CD14-positive monocyte (primary cell): ENCODE measurements at regions not wholly inside any gene's neighbourhood (a gene's known extent, or its start where the extent isn't known, plus 50 kb on each side); places are given as distances from the start of the nearest gene placed in this dataset.
A peak's percentile ranks its signal among the peaks of the same experiment; 100 is the strongest.

Experiments used
- DNase-seq, 3 donors: peaks; one replicate each; pipeline ENCODE4 v3.0.0-alpha.2; 2011 to 2022
- H2AFZ ChIP-seq: 2 replicates; pipeline ENCODE4 v1.6.0; 2012; ENCODE audit warnings: mild to moderate bottlenecking, low read depth, low read length, inconsistent platforms; ENCODE audit not compliant: insufficient read depth, poor library complexity, severe bottlenecking
- H3K27ac ChIP-seq, 2 donors: 1 replicate in 1 of 2; 2 replicates in 1 of 2; pipeline ENCODE4 v1.5.1; 2012 to 2013; ENCODE audit warnings: low read length in 2 of 2, control low read depth in 1 of 2, inconsistent platforms in 1 of 2, low read depth in 1 of 2, mild to moderate bottlenecking in 1 of 2
- H3K27me3 ChIP-seq, 2 donors: one replicate each; pipeline versions ENCODE4 v1.6.0 to v1.6.1; 2011 to 2013; ENCODE audit warnings: low read length in 2 of 2; ENCODE audit not compliant: control insufficient read depth in 2 of 2, insufficient read depth in 2 of 2
- H3K36me3 ChIP-seq, 2 donors: replicated peaks in 1 of 2; 1 replicate in 1 of 2; 2 replicates in 1 of 2; pipeline versions ENCODE4 v1.5.1 to v1.6.1; 2012 to 2013; ENCODE audit warnings: low read length in 2 of 2, control low read depth in 1 of 2, inconsistent platforms in 1 of 2, mild to moderate bottlenecking in 1 of 2; ENCODE audit not compliant: insufficient read depth in 2 of 2, control insufficient read depth in 1 of 2
- H3K4me1 ChIP-seq, 2 donors: 1 replicate in 1 of 2; 2 replicates in 1 of 2; pipeline versions ENCODE4 v1.5.1 to v1.6.1; 2012 to 2013; ENCODE audit warnings: low read length in 2 of 2, control low read depth in 1 of 2, inconsistent platforms in 1 of 2, mild to moderate bottlenecking in 1 of 2, moderate library complexity in 1 of 2; ENCODE audit not compliant: insufficient read depth in 2 of 2, control insufficient read depth in 1 of 2
- H3K4me2 ChIP-seq: replicated peaks from 2 replicates; pipeline ENCODE3; 2012; ENCODE audit warnings: low read length, moderate library complexity, mild to moderate bottlenecking; ENCODE audit not compliant: poor library complexity, severe bottlenecking; ENCODE audit errors: extremely low read depth
- H3K4me3 ChIP-seq, 3 experiments: fragments of 200-600 bp in 1 of 3; sonication (generic) in 1 of 3; replicated peaks in 1 of 3; 1 replicate in 2 of 3; 2 replicates in 1 of 3; pipeline ENCODE4 v1.5.1; 2011 to 2013; ENCODE audit warnings: low read length in 3 of 3, mild to moderate bottlenecking in 3 of 3, control low read depth in 2 of 3, low read depth in 2 of 3, inconsistent platforms in 1 of 3, moderate library complexity in 1 of 3
- H3K79me2 ChIP-seq: 2 replicates; pipeline ENCODE4 v1.6.0; 2012; ENCODE audit warnings: mild to moderate bottlenecking, control low read depth, inconsistent platforms, low read length, moderate library complexity; ENCODE audit not compliant: insufficient read depth
- H3K9ac ChIP-seq: 2 replicates; pipeline ENCODE4 v1.6.0; 2017; ENCODE audit warnings: low read length, mild to moderate bottlenecking; ENCODE audit not compliant: insufficient read depth, poor library complexity, severe bottlenecking
- H3K9me3 ChIP-seq, 2 donors: replicated peaks in 1 of 2; 1 replicate in 1 of 2; 2 replicates in 1 of 2; pipeline versions ENCODE4 v1.5.1 to v1.6.1; 2012 to 2013; ENCODE audit warnings: low read length in 2 of 2, control low read depth in 1 of 2; ENCODE audit not compliant: control insufficient read depth in 1 of 2, insufficient read depth in 1 of 2
- H4K20me1 ChIP-seq: 2 replicates; pipeline ENCODE4 v1.6.0; 2012; ENCODE audit warnings: mild to moderate bottlenecking, low read length, control low read depth, moderate library complexity; ENCODE audit not compliant: insufficient read depth
- H3K27ac Mint-ChIP-seq, 7 donors: one replicate each; pipeline ENCODE4 v1.8.0; 2020; ENCODE audit warnings: mild to moderate bottlenecking in 7 of 7, mixed read lengths in 7 of 7, moderate library complexity in 6 of 7, inconsistent platforms in 2 of 7
- H3K27me3 Mint-ChIP-seq, 3 donors: one replicate each; pipeline ENCODE4 v1.8.0; 2021 to 2022; ENCODE audit warnings: low read depth in 3 of 3, mild to moderate bottlenecking in 3 of 3, mixed read lengths in 3 of 3, moderate library complexity in 3 of 3, inconsistent platforms in 1 of 3
- H3K36me3 Mint-ChIP-seq, 2 donors: one replicate each; pipeline ENCODE4 v1.8.0; 2020; ENCODE audit warnings: mixed read lengths in 2 of 2, inconsistent platforms in 1 of 2, mild to moderate bottlenecking in 1 of 2
- H3K4me1 Mint-ChIP-seq: one replicate; pipeline ENCODE4 v1.8.0; 2020; ENCODE audit warnings: mild to moderate bottlenecking, mixed read lengths
- H3K4me3 Mint-ChIP-seq, 2 donors: one replicate each; pipeline ENCODE4 v1.8.0; 2020; ENCODE audit warnings: mild to moderate bottlenecking in 2 of 2, mixed read lengths in 2 of 2, moderate library complexity in 1 of 2
- H3K9me3 Mint-ChIP-seq, 7 donors: one replicate each; pipeline ENCODE4 v1.8.0; 2020 to 2022; ENCODE audit warnings: mixed read lengths in 7 of 7, mild to moderate bottlenecking in 6 of 7, moderate library complexity in 6 of 7, inconsistent platforms in 2 of 7
- WGBS: methylation state at CpG from one replicate; pipeline ENCODE4 v1.1.5; 2013; ENCODE audit warnings: missing lambda C conversion rate; ENCODE audit not compliant: insufficient coverage; 5-methylcytosine and 5-hydroxymethylcytosine counted together
- intact Hi-C, 2 donors: fragments of 100-400 bp; cut with micrococcal nuclease; formaldehyde crosslinking; loops; one replicate each; pipeline versions ENCODE4 v1.15.0 to v1.15.1; 2023
- TF ChIP-seq, protein P1 (sequence below): fragments of 200-600 bp; IDR thresholded peaks from one replicate; pipeline ENCODE4 v1.8.0; 2022; ENCODE audit warnings: antibody characterized with exemption, mild to moderate bottlenecking

DNA sequence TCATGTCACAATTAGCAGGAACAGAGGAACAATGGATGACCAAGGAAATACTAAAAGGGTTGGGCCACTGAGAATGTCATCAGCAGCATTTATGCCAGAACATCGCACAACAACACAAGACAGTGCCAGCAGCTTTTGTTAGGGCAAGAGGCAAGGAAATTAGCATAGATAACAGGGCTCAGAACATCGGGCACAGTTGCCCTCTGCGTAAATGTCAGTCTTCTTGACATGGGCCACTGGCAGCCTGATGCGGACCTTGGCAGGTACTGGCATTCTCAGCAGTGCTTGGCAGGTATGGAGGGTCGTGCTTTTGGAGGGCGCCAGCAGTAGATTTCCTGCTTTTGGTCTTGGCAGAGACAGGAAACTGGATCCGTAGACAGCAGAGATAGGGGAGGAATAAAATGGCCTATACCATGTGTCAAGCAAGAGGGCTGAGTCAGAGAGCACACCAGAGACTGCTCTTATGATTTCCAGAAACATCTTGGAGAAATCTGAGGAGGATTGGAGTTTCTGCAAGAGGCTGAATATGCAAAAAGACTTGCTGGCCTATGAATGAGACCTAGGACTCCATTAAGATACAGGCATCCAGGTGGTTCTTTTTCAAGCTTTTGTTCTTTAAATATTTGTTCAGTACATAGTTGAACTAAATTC lies 371.5 kb upstream of the MTPN start:
- Mint-ChIP-seq H3K27ac (peak overlapping the region in 2 of 7 donors; percentile 3 to 43), H3K36me3 (no peaks in the 10 kb centered on the region), H3K27me3 (no peaks in the 10 kb centered on the region), H3K4me1 (no peaks in the 10 kb centered on the region), H3K4me3 (no peak overlapping the region), H3K9me3 (peaks cover 0 to 2% (median 0%) of the 10 kb centered on the region in 7 donors)
- Histone ChIP-seq H3K4me1 (no peaks in the 10 kb centered on the region), H3K27ac (no peak overlapping the region), H3K9ac (no peak overlapping the region), H2AFZ (no peak overlapping the region), H4K20me1 (no peaks in the 10 kb centered on the region), H3K36me3 (no peaks in the 10 kb centered on the region), H3K79me2 (no peaks in the 10 kb centered on the region), H3K27me3 (no peaks in the 10 kb centered on the region), H3K9me3 (peaks cover 0 to 4% of the 10 kb centered on the region in 2 donors), H3K4me2 (no peak overlapping the region), H3K4me3 (no peak overlapping the region)
- WGBS: 83% methylated on average over 7 of the region's 7 CpGs
- intact Hi-C loops: no loop called here
- no peak for DNase-seq
- TF ChIP-seq, protein P1, sequence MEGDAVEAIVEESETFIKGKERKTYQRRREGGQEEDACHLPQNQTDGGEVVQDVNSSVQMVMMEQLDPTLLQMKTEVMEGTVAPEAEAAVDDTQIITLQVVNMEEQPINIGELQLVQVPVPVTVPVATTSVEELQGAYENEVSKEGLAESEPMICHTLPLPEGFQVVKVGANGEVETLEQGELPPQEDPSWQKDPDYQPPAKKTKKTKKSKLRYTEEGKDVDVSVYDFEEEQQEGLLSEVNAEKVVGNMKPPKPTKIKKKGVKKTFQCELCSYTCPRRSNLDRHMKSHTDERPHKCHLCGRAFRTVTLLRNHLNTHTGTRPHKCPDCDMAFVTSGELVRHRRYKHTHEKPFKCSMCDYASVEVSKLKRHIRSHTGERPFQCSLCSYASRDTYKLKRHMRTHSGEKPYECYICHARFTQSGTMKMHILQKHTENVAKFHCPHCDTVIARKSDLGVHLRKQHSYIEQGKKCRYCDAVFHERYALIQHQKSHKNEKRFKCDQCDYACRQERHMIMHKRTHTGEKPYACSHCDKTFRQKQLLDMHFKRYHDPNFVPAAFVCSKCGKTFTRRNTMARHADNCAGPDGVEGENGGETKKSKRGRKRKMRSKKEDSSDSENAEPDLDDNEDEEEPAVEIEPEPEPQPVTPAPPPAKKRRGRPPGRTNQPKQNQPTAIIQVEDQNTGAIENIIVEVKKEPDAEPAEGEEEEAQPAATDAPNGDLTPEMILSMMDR: no peak

DNA sequence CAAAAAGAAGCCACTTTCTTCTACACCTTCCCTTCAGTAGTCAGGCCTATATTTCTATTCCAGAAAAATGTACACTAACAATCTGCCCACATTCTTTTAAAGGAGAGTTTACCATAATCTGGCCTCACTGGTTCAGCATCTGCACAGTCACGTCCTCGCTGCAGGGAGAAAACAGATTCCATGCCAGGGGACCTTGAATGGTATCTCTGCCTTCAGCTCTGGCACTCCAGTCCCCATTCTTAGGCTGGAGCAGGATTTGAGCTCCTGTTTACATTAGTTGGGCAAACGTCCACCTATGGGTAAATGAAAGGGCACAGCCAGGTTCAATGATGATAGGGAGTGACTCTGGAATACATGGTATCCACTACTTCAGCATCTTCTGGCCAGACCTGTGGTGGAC lies 371.0 kb upstream of the MTPN start:
- 82% methylated on average over 2 of the region's 3 CpGs for WGBS
- H3K27me3 Mint-ChIP-seq: no peaks in the 10 kb centered on the region
- peaks cover 0 to 2% (median 0%) of the 10 kb centered on the region in 7 donors for H3K9me3 Mint-ChIP-seq
- Histone ChIP-seq H3K9me3 (peaks cover 0 to 4% of the 10 kb centered on the region in 2 donors), H3K4me2 (no peak overlapping the region), H3K36me3 (no peaks in the 10 kb centered on the region), H3K4me1 (no peaks in the 10 kb centered on the region), H3K9ac (no peak overlapping the region), H2AFZ (no peak overlapping the region), H3K79me2 (no peaks in the 10 kb centered on the region), H4K20me1 (no peaks in the 10 kb centered on the region), H3K27me3 (no peaks in the 10 kb centered on the region), H3K4me3 (no peak overlapping the region), H3K27ac (no peak overlapping the region)
- peak overlapping the region in 2 of 7 donors; percentile 3 to 43 for H3K27ac Mint-ChIP-seq
- DNase-seq: no peak
- TF ChIP-seq, protein P1: no peak
- H3K36me3 Mint-ChIP-seq: no peaks in the 10 kb centered on the region
- intact Hi-C loops: no loop called here
- no peak overlapping the region for H3K4me3 Mint-ChIP-seq
- H3K4me1 Mint-ChIP-seq: no peaks in the 10 kb centered on the region
